Smooth muscle cell (in vitro differentiated cells): ENCODE measurements at regions not wholly inside any gene's neighbourhood (a gene's known extent, or its start where the extent isn't known, plus 50 kb on each side); places are given as distances from the start of the nearest gene placed in this dataset.

Experiments used
- DNase-seq: peaks from one replicate; lab custom pipeline; 2025; ENCODE audit not compliant: unreplicated experiment; lab: John Stamatoyannopoulos, UW
- H2AFZ ChIP-seq: fragments of 200-600 bp; sonication (generic); 2 replicates; pipeline ENCODE4 v1.6.0; 2016; ENCODE audit warnings: antibody characterized with exemption, low read depth, mild to moderate bottlenecking
- H3F3A ChIP-seq: fragments of 200-600 bp; sonication (generic); 2 replicates; pipeline ENCODE4 v1.6.0; 2017; ENCODE audit warnings: antibody characterized with exemption, low read depth
- H3K27ac ChIP-seq: fragments of 200-600 bp; sonication (generic); 2 replicates; pipeline ENCODE4 v1.5.1; 2016; ENCODE audit warnings: low read depth, mild to moderate bottlenecking
- H3K27me3 ChIP-seq: fragments of 200-600 bp; sonication (generic); 2 replicates; pipeline ENCODE4 v1.6.1; 2016; ENCODE audit warnings: low read depth, mild to moderate bottlenecking
- H3K36me3 ChIP-seq: fragments of 200-600 bp; sonication (generic); 2 replicates; pipeline ENCODE4 v1.5.1; 2016; ENCODE audit warnings: low read depth
- H3K4me1 ChIP-seq: fragments of 200-600 bp; sonication (generic); 2 replicates; pipeline ENCODE4 v1.5.1; 2016; ENCODE audit warnings: low read depth
- H3K4me2 ChIP-seq: fragments of 200-600 bp; sonication (generic); 2 replicates; pipeline ENCODE4 v1.6.0; 2016; ENCODE audit warnings: mild to moderate bottlenecking
- H3K4me3 ChIP-seq: fragments of 200-600 bp; sonication (generic); 2 replicates; pipeline ENCODE4 v1.5.1; 2016; ENCODE audit warnings: mild to moderate bottlenecking
- H3K79me2 ChIP-seq: fragments of 200-600 bp; sonication (generic); 2 replicates; pipeline ENCODE4 v1.6.0; 2016; ENCODE audit warnings: low read depth, mild to moderate bottlenecking
- H3K9ac ChIP-seq: fragments of 200-600 bp; sonication (generic); 2 replicates; pipeline ENCODE4 v1.6.0; 2016; ENCODE audit warnings: low read depth
- H3K9me3 ChIP-seq: fragments of 200-600 bp; sonication (generic); replicated peaks from 2 replicates; pipeline ENCODE4 v1.5.1; 2016; ENCODE audit warnings: low read depth
- H4K20me1 ChIP-seq: fragments of 200-600 bp; sonication (generic); 2 replicates; pipeline ENCODE4 v1.6.0; 2016; ENCODE audit warnings: low read depth
- CTCF ChIP-seq: fragments of 200-600 bp; sonication (generic); IDR thresholded peaks from 2 replicates; pipeline ENCODE4 v1.5.1; 2017; ENCODE audit warnings: borderline replicate concordance, mild to moderate bottlenecking, antibody characterized with exemption; ENCODE audit not compliant: insufficient read depth, poor library complexity, severe bottlenecking
- WGBS: methylation state at CpG from one replicate; pipeline ENCODE4 v1.1.7; 2016; ENCODE audit warnings: low lambda C conversion rate; 5-methylcytosine and 5-hydroxymethylcytosine counted together

GRCh38 chr5:168014433-168015123, 276.9 kb upstream of the WWC1 start:
- Histone ChIP-seq H3K4me3 (no peak overlapping the region), H3K79me2 (no peaks in the 10 kb centered on the region), H4K20me1 (no peaks in the 10 kb centered on the region), H3F3A (no peaks in the 10 kb centered on the region), H3K27me3 (no peaks in the 10 kb centered on the region), H3K36me3 (no peaks in the 10 kb centered on the region), H3K4me2 (no peak overlapping the region), H2AFZ (no peak overlapping the region), H3K9ac (no peak overlapping the region), H3K4me1 (no peaks in the 10 kb centered on the region), H3K27ac (no peak overlapping the region), H3K9me3 (no peaks in the 10 kb centered on the region)
- TF ChIP-seq CTCF = no peak
- WGBS = 95% methylated on average over 5 of the region's 5 CpGs
- no peak for DNase-seq

- Histone ChIP-seq H3K27ac (no peak overlapping the region), H2AFZ (peak overlapping the region; percentile 69), H3K4me1 (no peaks in the 10 kb centered on the region), H3K36me3 (no peaks in the 10 kb centered on the region), H3F3A (no peaks in the 10 kb centered on the region), H3K9ac (no peak overlapping the region), H3K9me3 (no peaks in the 10 kb centered on the region), H3K27me3 (no peaks in the 10 kb centered on the region), H3K4me2 (peak overlapping the region; percentile 17), H3K79me2 (no peaks in the 10 kb centered on the region), H3K4me3 (no peak overlapping the region), H4K20me1 (no peaks in the 10 kb centered on the region)
- WGBS = 73% methylated on average over 7 of the region's 7 CpGs
- no peak for TF ChIP-seq CTCF
- no peak for DNase-seq
These were observed 275.9 kb upstream of the WWC1 start for GRCh38 chr5:168015506-168015905.

GRCh38 chr5:168017313-168017712, 274.1 kb upstream of the WWC1 start:
- Histone ChIP-seq H2AFZ (no peak overlapping the region), H3K9ac (no peak overlapping the region), H4K20me1 (no peaks in the 10 kb centered on the region), H3K27me3 (no peaks in the 10 kb centered on the region), H3K4me2 (no peak overlapping the region), H3K79me2 (no peaks in the 10 kb centered on the region), H3K36me3 (no peaks in the 10 kb centered on the region), H3K9me3 (no peaks in the 10 kb centered on the region), H3K4me1 (no peaks in the 10 kb centered on the region), H3K4me3 (no peak overlapping the region), H3K27ac (no peak overlapping the region), H3F3A (no peaks in the 10 kb centered on the region)
- no peak for TF ChIP-seq CTCF
- WGBS = 97% methylated on average over 3 of the region's 3 CpGs
- no peak for DNase-seq

GRCh38 chr5:168019143-168019542, 272.3 kb upstream of the WWC1 start:
- 96% methylated on average over 3 of the region's 3 CpGs for WGBS
- H3F3A ChIP-seq = no peaks in the 10 kb centered on the region
- H3K79me2 ChIP-seq = no peaks in the 10 kb centered on the region
- DNase-seq = no peak
- no peak overlapping the region for H3K4me3 ChIP-seq
- no peaks in the 10 kb centered on the region for H3K36me3 ChIP-seq
- no peaks in the 10 kb centered on the region for H3K27me3 ChIP-seq
- no peak overlapping the region for H3K4me2 ChIP-seq
- no peaks in the 10 kb centered on the region for H3K4me1 ChIP-seq
- H3K9me3 ChIP-seq = no peaks in the 10 kb centered on the region
- no peak overlapping the region for H3K9ac ChIP-seq
- no peak overlapping the region for H3K27ac ChIP-seq
- no peak overlapping the region for H2AFZ ChIP-seq
- no peak for TF ChIP-seq CTCF
- H4K20me1 ChIP-seq = no peaks in the 10 kb centered on the region
